Jurkat, Clone E6-1 (cell line): ENCODE measurements at regions not wholly inside any gene's neighbourhood (a gene's known extent, or its start where the extent isn't known, plus 50 kb on each side); places are given as distances from the start of the nearest gene placed in this dataset.
"Not testable (repeated sequence)": the region's sequence is repeated elsewhere in the genome, so short reads cannot be mapped to it uniquely, and the experiment has no call there.

Experiments
- DNase-seq: peaks from one replicate; pipeline ENCODE4 v3.0.0-alpha.2; 2011; ENCODE audit warnings: low read depth, low spot score
- H3K4me3 ChIP-seq: 2 replicates; pipeline ENCODE4 v1.5.1; 2011; ENCODE audit warnings: mild to moderate bottlenecking, low read length, control low read depth, moderate library complexity

GRCh38 chr12:72989458-72989947, 717.3 kb downstream of the TRHDE start:
- DNase-seq = no peak
- H3K4me3 ChIP-seq = no peak overlapping the region

GRCh38 chr12:72995029-72995428, 722.9 kb downstream of the TRHDE start:
- H3K4me3 ChIP-seq, DNase-seq: not testable (repeated sequence)

GRCh38 chr12:72995616-72996015, 723.4 kb downstream of the TRHDE start:
- no peak overlapping the region for H3K4me3 ChIP-seq
- DNase-seq = no peak

- not testable (repeated sequence) for DNase-seq, H3K4me3 ChIP-seq
Measured at GRCh38 chr12:73001806-73002205, 729.6 kb downstream of the TRHDE start.

GRCh38 chr12:73002504-73002903, 730.3 kb downstream of the TRHDE start:
- not testable (repeated sequence) for DNase-seq, H3K4me3 ChIP-seq

- not testable (repeated sequence) for DNase-seq, H3K4me3 ChIP-seq
Measured at GRCh38 chr12:73009138-73009834, 737.1 kb downstream of the TRHDE start.

GRCh38 chr12:73017981-73018380, 745.8 kb downstream of the TRHDE start:
- H3K4me3 ChIP-seq = no peak overlapping the region
- no peak for DNase-seq

GRCh38 chr12:73053893-73054292, 781.7 kb downstream of the TRHDE start:
- no peak for DNase-seq
- no peak overlapping the region for H3K4me3 ChIP-seq

- DNase-seq = no peak
- H3K4me3 ChIP-seq = no peak overlapping the region
Measured at GRCh38 chr12:73057428-73057827, 785.3 kb downstream of the TRHDE start.

- no peak for DNase-seq
Measured at GRCh38 chr12:73065913-73066312, 793.7 kb downstream of the TRHDE start.

GRCh38 chr12:73067616-73068015, 795.4 kb downstream of the TRHDE start:
- no peak overlapping the region for H3K4me3 ChIP-seq
- no peak for DNase-seq

More at GRCh38 chr12:73065913-73066312, 793.7 kb downstream of the TRHDE start:
- H3K4me3 ChIP-seq = no peak overlapping the region

GRCh38 chr12:73072214-73072613, 800.0 kb downstream of the TRHDE start:
- DNase-seq = no peak
- H3K4me3 ChIP-seq = no peak overlapping the region

GRCh38 chr12:73076760-73077159, 804.6 kb downstream of the TRHDE start:
- no peak overlapping the region for H3K4me3 ChIP-seq
- DNase-seq = no peak

- no peak overlapping the region for H3K4me3 ChIP-seq
- no peak for DNase-seq
Measured at GRCh38 chr12:73083736-73084135, 811.6 kb downstream of the TRHDE start.

- DNase-seq = no peak
Measured at GRCh38 chr12:73106296-73106695, 834.1 kb downstream of the TRHDE start.

GRCh38 chr12:73106896-73107295, 834.7 kb downstream of the TRHDE start:
- H3K4me3 ChIP-seq = no peak overlapping the region
- no peak for DNase-seq

More at GRCh38 chr12:73106296-73106695, 834.1 kb downstream of the TRHDE start:
- H3K4me3 ChIP-seq = no peak overlapping the region

- H3K4me3 ChIP-seq = no peak overlapping the region
Measured at GRCh38 chr12:73110816-73111215, 838.6 kb downstream of the TRHDE start.

GRCh38 chr12:73112035-73112816, 840.1 kb downstream of the TRHDE start:
- no peak overlapping the region for H3K4me3 ChIP-seq
- no peak for DNase-seq

More at GRCh38 chr12:73110816-73111215, 838.6 kb downstream of the TRHDE start:
- no peak for DNase-seq

GRCh38 chr12:73124480-73124879, 852.3 kb downstream of the TRHDE start:
- no peak for DNase-seq
- H3K4me3 ChIP-seq = no peak overlapping the region

- DNase-seq = no peak
- no peak overlapping the region for H3K4me3 ChIP-seq
Measured at GRCh38 chr12:73125148-73125547, 853.0 kb downstream of the TRHDE start.
